ENCODE measurements at regions not wholly inside any gene's neighbourhood (a gene's known extent, or its start where the extent isn't known, plus 50 kb on each side); places are given as distances from the start of the nearest gene placed in this dataset.
"Not testable (repeated sequence)": the region's sequence is repeated elsewhere in the genome, so short reads cannot be mapped to it uniquely, and the experiment has no call there.

GRCh38 chr9:42656789-42657188, 473.3 kb downstream of the SPATA31A6 start:
- DNase-seq (ENCODE audit: low read depth in 4 of 4, low spot score in 3 of 4), result not testable (repeated sequence)

- not testable (repeated sequence) for DNase-seq (ENCODE audit: low read depth in 4 of 4, low spot score in 3 of 4)
These were observed 474.0 kb downstream of the SPATA31A6 start for GRCh38 chr9:42657496-42657895.

GRCh38 chr9:42697146-42697545, 513.7 kb downstream of the SPATA31A6 start:
- not testable (repeated sequence) for DNase-seq (ENCODE audit: low read depth in 4 of 4, low spot score in 3 of 4)

- not testable (repeated sequence) for DNase-seq (ENCODE audit: low read depth in 4 of 4, low spot score in 3 of 4)
These were observed 519.4 kb downstream of the SPATA31A6 start for GRCh38 chr9:42702890-42703289.

DNA sequence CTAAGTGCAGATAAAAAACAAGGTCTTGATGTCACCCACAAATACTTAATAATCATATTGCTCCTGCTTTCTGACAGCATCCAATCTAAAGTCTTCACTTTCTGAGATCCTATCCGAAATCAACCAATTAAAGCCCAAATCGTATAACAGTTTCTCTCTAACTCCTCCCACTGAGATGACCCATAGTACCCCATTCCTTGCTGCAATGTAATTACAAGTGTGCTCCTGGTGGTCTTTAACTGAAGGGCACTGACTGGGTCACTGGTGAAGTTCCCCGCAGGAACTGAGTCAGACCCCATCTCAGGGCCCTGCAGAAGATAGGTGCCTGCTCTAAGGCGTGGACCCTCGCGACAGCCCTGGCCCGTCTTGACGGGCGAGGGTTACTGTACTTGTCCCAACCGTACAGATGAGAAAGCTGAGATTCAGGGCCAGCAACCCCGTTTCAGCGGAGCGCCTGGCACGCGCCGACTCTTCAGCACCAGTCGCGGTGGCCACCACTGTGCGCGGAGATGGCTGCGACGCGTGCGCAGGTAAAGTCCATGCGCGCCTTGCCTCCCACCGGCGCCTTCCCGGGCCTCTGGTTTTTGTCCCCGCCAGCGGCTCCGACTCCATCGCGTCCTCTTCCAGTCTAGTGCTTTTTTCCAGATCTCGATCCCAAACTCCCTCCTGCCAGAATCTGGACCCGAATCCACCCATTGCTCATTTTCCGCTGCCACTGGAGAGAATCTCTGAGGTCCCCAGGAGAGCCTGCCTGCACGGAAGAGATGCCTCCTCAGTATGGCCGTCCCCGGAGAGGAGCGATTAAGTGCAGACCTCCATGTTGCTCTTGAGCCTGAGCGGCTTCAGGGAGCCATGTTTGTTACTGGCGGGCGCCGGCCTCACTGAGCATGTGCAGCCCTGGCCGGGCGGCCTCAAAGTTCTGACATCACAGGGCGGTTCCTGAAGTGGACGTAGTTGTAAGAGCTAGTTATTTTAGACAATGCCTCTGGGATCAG, 541.7 kb downstream of the SPATA31A6 start:
- not testable (repeated sequence) for DNase-seq (ENCODE audit: low read depth in 4 of 4, low spot score in 3 of 4)

DNA sequence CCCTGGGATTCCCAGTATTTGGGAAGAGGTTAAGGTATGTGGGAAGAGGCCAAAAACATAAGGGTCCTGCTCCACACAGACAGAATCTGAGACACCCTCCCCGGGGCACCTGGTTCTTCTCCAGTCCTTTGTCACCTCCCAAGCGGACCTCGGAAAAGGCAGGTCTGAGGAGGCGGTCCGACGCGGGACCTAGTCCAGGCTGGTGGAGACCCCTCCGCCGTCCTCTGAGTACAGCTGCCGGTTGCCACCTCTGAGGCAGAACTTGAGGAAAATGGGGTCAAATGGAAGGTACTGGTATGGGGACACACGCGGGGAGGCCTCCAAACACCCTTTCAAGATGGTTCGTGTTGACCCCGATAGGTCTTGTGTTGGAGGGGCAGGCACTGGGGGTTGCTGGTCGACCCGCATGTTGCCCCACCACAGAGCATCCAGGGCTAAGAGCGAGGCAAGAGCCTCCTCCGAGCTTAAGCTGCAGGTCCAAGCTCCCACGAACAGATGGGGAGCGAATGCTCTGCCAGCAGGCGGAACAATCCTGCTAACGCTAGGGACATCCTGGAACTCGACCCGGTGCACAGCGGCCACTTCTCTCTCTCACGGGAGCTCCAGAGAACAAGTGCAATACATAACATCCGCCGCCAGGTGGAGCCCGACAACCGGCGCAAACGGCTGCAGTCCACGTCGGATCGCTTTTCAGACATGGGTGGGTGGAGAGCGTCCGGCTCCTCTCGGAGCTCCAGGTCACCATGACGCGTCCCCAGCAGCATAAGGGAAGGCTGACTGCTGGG, 559.8 kb downstream of the SPATA31A6 start:
- peak; percentile 5 to 39 (median 22) for DNase-seq (ENCODE audit: low read depth in 4 of 4, low spot score in 3 of 4)

DNA sequence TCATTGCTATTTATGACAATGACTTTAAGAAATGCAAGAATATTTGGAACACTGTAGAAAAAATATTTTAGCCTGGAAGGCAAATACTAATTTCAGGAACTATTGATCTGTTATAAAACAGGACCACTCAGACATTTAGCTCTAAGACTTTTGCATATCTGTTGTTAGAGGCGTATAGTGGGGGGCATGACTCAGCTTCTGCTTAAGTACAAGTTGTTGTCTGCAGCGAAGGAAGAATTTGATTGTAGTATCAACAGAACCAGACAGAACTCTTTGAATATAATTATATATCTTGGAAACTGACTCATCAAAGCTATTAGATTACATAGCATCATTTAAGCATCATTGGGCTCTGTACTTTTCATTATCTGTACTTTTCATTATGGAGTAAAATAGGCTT, 573.8 kb downstream of the SPATA31A6 start:
- not testable (repeated sequence) for DNase-seq (ENCODE audit: low read depth in 4 of 4, low spot score in 3 of 4)

GRCh38 chr9:42759320-42759719, 575.9 kb downstream of the SPATA31A6 start:
- DNase-seq (ENCODE audit: low read depth in 4 of 4, low spot score in 3 of 4), result not testable (repeated sequence)

- not testable (repeated sequence) for DNase-seq (ENCODE audit: low read depth in 4 of 4, low spot score in 3 of 4)
These were observed 598.7 kb downstream of the SPATA31A6 start for GRCh38 chr9:42782201-42782600.

GRCh38 chr9:42792725-42793124, 609.3 kb downstream of the SPATA31A6 start:
- DNase-seq (ENCODE audit: low read depth in 4 of 4, low spot score in 3 of 4), result not testable (repeated sequence)

- not testable (repeated sequence) for DNase-seq (ENCODE audit: low read depth in 4 of 4, low spot score in 3 of 4)
These were observed 615.1 kb downstream of the SPATA31A6 start for GRCh38 chr9:42798571-42798970.

DNA sequence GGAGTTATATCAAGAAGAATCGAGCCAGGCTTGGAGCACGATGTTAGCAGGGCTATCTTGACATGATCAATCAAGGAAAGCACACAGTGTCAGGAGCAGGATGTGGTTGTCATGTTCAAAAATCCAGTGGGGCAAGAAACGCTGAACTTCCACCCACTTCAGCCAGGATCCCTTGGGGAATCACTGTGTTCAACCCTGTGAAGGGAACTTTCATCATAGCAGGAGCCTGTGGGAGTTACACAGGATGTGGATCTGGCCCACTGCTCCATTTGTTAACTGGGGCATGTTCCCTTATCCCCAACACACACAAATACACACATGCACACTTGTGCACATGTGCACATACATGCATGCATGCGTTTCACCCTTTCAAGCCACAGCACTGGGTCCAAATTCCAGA, 619.3 kb downstream of the SPATA31A6 start:
- not testable (repeated sequence) for DNase-seq (ENCODE audit: low read depth in 4 of 4, low spot score in 3 of 4)

- not testable (repeated sequence) for DNase-seq (ENCODE audit: low read depth in 4 of 4, low spot score in 3 of 4)
These were observed 623.2 kb downstream of the SPATA31A6 start for GRCh38 chr9:42806674-42807073.

DNA sequence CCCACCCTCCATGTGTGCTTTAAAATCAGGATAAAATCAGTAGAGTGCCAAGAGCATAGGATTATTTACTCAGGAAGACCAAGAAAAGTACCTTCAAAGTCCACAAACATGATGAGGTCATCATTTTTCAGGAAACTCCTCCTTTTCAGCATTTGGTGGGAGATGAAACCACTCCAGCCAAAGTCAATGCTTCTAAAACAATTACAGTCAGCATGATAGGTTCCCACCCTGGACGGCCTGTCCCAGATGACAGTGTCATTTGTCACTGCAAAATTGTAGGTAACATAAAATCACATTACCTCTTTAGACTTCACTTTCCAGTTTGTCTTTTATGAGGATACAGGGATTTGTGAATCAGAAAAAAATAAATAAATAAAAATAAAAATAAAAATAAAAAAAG, 638.0 kb downstream of the SPATA31A6 start:
- DNase-seq (ENCODE audit: low read depth in 4 of 4, low spot score in 3 of 4), result not testable (repeated sequence)

- DNase-seq (ENCODE audit: low read depth in 4 of 4, low spot score in 3 of 4), result not testable (repeated sequence)
These were observed 664.7 kb downstream of the SPATA31A6 start for GRCh38 chr9:42848156-42848555.

- DNase-seq (ENCODE audit: low read depth in 4 of 4, low spot score in 3 of 4), result not testable (repeated sequence)
These were observed 667.6 kb downstream of the SPATA31A6 start for GRCh38 chr9:42850896-42851693.

GRCh38 chr9:42851701-42852100, 668.2 kb downstream of the SPATA31A6 start:
- DNase-seq (ENCODE audit: low read depth in 4 of 4, low spot score in 3 of 4), result not testable (repeated sequence)

GRCh38 chr9:42852133-42852930, 668.9 kb downstream of the SPATA31A6 start:
- DNase-seq (ENCODE audit: low read depth in 4 of 4, low spot score in 3 of 4), result peak in 3 of 4 donors; percentile 12 to 40 (median 35)

- not testable (repeated sequence) for DNase-seq (ENCODE audit: low read depth in 4 of 4, low spot score in 3 of 4)
These were observed 676.7 kb downstream of the SPATA31A6 start for GRCh38 chr9:42860133-42860532.

All from right renal pelvis (tissue), 4 donors.